DND-41 (cell line): ENCODE measurements at regions not wholly inside any gene's neighbourhood (a gene's known extent, or its start where the extent isn't known, plus 50 kb on each side); places are given as distances from the start of the nearest gene placed in this dataset.

ENCODE experiments used
- ATAC-seq: fragments of 200-7000 bp; cut with Tn5 transposase; 3 replicates; pipeline ENCODE4 v1.9.1; 2021; ENCODE audit warnings: low read depth; ENCODE audit not compliant: insufficient read depth
- DNase-seq: peaks from one replicate; pipeline ENCODE4 v3.0.0-alpha.2; 2020
- H2AFZ ChIP-seq: 2 replicates; pipeline ENCODE4 v1.6.0; 2012; ENCODE audit warnings: low read depth, low read length
- H3K27ac ChIP-seq: 2 replicates; pipeline ENCODE4 v1.5.1; 2012; ENCODE audit warnings: low read length, inconsistent platforms
- H3K27me3 ChIP-seq: fragments of 200-600 bp; sonication (generic); 2 replicates; pipeline ENCODE4 v1.6.0; 2012; ENCODE audit warnings: low read length, mild to moderate bottlenecking, inconsistent platforms; ENCODE audit not compliant: insufficient read depth, poor library complexity
- H3K36me3 ChIP-seq: 2 replicates; pipeline ENCODE4 v1.5.1; 2012; ENCODE audit warnings: low read length, inconsistent platforms; ENCODE audit not compliant: insufficient read depth
- H3K4me1 ChIP-seq: 2 replicates; pipeline ENCODE4 v1.5.1; 2012; ENCODE audit warnings: mild to moderate bottlenecking, low read length; ENCODE audit not compliant: insufficient read depth
- H3K4me2 ChIP-seq: 2 replicates; pipeline ENCODE4 v1.6.0; 2012; ENCODE audit warnings: mild to moderate bottlenecking, moderate library complexity, low read length, inconsistent platforms; ENCODE audit not compliant: insufficient read depth
- H3K4me3 ChIP-seq, 2 experiments: fragments of 200-600 bp in 1 of 2; shearing (Covaris generic) in 1 of 2; 2 replicates each; pipeline ENCODE4 v1.5.1; 2012 to 2016; ENCODE audit warnings: inconsistent platforms in 2 of 2, low read length in 2 of 2, mild to moderate bottlenecking in 2 of 2, low read depth in 1 of 2, moderate library complexity in 1 of 2
- H3K79me2 ChIP-seq: 2 replicates; pipeline ENCODE4 v1.6.0; 2012; ENCODE audit warnings: low read length, inconsistent platforms; ENCODE audit not compliant: insufficient read depth
- H3K9ac ChIP-seq: 2 replicates; pipeline ENCODE4 v1.6.0; 2012; ENCODE audit warnings: low read depth, mild to moderate bottlenecking, inconsistent platforms, low read length, moderate library complexity
- H3K9me3 ChIP-seq: 2 replicates; pipeline ENCODE4 v1.5.1; 2012; ENCODE audit warnings: low read length, moderate library complexity, mild to moderate bottlenecking, inconsistent platforms; ENCODE audit not compliant: insufficient read depth, severe bottlenecking
- H4K20me1 ChIP-seq: 2 replicates; pipeline ENCODE4 v1.6.0; 2012; ENCODE audit warnings: low read length; ENCODE audit not compliant: insufficient read depth
- EZH2 ChIP-seq: IDR thresholded peaks from 3 replicates; pipeline ENCODE4 v1.6.1; 2012; ENCODE audit warnings: borderline replicate concordance, low read depth, mild to moderate bottlenecking, moderate library complexity, low read length, inconsistent platforms; ENCODE audit not compliant: severe bottlenecking
- TF ChIP-seq, protein P1 (sequence below): IDR thresholded peaks from 2 replicates; pipeline ENCODE4 v1.5.1; 2012; ENCODE audit warnings: borderline replicate concordance, low read length, moderate library complexity, mild to moderate bottlenecking; ENCODE audit not compliant: poor library complexity, severe bottlenecking; ENCODE audit errors: extremely low read depth

GRCh38 chr18:61261870-61262269 lies 71.4 kb upstream of the CDH20 start:
- Histone ChIP-seq H3K79me2 (no peaks in the 10 kb centered on the region), H3K36me3 (no peaks in the 10 kb centered on the region), H3K9me3 (no peaks in the 10 kb centered on the region), H2AFZ (no peak overlapping the region), H3K9ac (no peak overlapping the region), H3K4me3 (no peak overlapping the region), H3K4me2 (no peak overlapping the region), H4K20me1 (no peaks in the 10 kb centered on the region), H3K4me1 (no peaks in the 10 kb centered on the region), H3K27me3 (no peaks in the 10 kb centered on the region), H3K27ac (no peak overlapping the region)
- DNase-seq (no peak), ATAC-seq (no peak)
- no peak for TF ChIP-seq EZH2

- H4K20me1 ChIP-seq = no peaks in the 10 kb centered on the region
- no peak overlapping the region for H3K9ac ChIP-seq
- peaks cover 3% of the 10 kb centered on the region for H3K27me3 ChIP-seq
- no peaks in the 10 kb centered on the region for H3K36me3 ChIP-seq
- no peaks in the 10 kb centered on the region for H3K79me2 ChIP-seq
- H3K4me2 ChIP-seq = no peak overlapping the region
- ATAC-seq (no peak), DNase-seq (no peak)
- H3K4me3 ChIP-seq = no peak overlapping the region
- H3K4me1 ChIP-seq = no peaks in the 10 kb centered on the region
- TF ChIP-seq EZH2 = no peak
- TF ChIP-seq, protein P1, sequence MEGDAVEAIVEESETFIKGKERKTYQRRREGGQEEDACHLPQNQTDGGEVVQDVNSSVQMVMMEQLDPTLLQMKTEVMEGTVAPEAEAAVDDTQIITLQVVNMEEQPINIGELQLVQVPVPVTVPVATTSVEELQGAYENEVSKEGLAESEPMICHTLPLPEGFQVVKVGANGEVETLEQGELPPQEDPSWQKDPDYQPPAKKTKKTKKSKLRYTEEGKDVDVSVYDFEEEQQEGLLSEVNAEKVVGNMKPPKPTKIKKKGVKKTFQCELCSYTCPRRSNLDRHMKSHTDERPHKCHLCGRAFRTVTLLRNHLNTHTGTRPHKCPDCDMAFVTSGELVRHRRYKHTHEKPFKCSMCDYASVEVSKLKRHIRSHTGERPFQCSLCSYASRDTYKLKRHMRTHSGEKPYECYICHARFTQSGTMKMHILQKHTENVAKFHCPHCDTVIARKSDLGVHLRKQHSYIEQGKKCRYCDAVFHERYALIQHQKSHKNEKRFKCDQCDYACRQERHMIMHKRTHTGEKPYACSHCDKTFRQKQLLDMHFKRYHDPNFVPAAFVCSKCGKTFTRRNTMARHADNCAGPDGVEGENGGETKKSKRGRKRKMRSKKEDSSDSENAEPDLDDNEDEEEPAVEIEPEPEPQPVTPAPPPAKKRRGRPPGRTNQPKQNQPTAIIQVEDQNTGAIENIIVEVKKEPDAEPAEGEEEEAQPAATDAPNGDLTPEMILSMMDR = no peak
- H3K27ac ChIP-seq = no peak overlapping the region
- H3K9me3 ChIP-seq = no peaks in the 10 kb centered on the region
- H2AFZ ChIP-seq = no peak overlapping the region
Observed at GRCh38 chr18:61272793-61273192, 60.4 kb upstream of the CDH20 start.

- Histone ChIP-seq H3K9ac (no peak overlapping the region), H2AFZ (no peak overlapping the region), H3K79me2 (no peaks in the 10 kb centered on the region), H3K4me2 (no peak overlapping the region), H3K36me3 (no peaks in the 10 kb centered on the region), H3K4me1 (no peaks in the 10 kb centered on the region), H4K20me1 (no peaks in the 10 kb centered on the region), H3K9me3 (no peaks in the 10 kb centered on the region), H3K27ac (no peak overlapping the region), H3K27me3 (peaks cover 3% of the 10 kb centered on the region), H3K4me3 (no peak overlapping the region)
- ATAC-seq = no peak
- TF ChIP-seq EZH2 = no peak
- TF ChIP-seq, protein P1 = no peak
- no peak for DNase-seq
Observed at GRCh38 chr18:61273533-61273932, 59.7 kb upstream of the CDH20 start.

GRCh38 chr18:61274416-61274960 lies 58.7 kb upstream of the CDH20 start:
- Histone ChIP-seq H3K4me2 (no peak overlapping the region), H3K9me3 (no peaks in the 10 kb centered on the region), H3K9ac (no peak overlapping the region), H2AFZ (no peak overlapping the region), H3K36me3 (no peaks in the 10 kb centered on the region), H3K27ac (no peak overlapping the region), H3K27me3 (peaks cover 3% of the 10 kb centered on the region), H3K4me1 (no peaks in the 10 kb centered on the region), H3K4me3 (no peak overlapping the region), H3K79me2 (no peaks in the 10 kb centered on the region), H4K20me1 (no peaks in the 10 kb centered on the region)
- DNase-seq (no peak), ATAC-seq (no peak)
- no peak for TF ChIP-seq EZH2
- TF ChIP-seq, protein P1 = no peak
